ENCODE measurements at regions not wholly inside any gene's neighbourhood (a gene's known extent, or its start where the extent isn't known, plus 50 kb on each side); places are given as distances from the start of the nearest gene placed in this dataset.

GRCh38 chr18:73261243-73261642 lies 393.5 kb upstream of the NETO1 start:
- H3K27ac ChIP-seq (ENCODE audit: low read depth, low read length), result no peak overlapping the region
- H3K9ac ChIP-seq (ENCODE audit: extremely low read depth, low read length, poor library complexity, severe bottlenecking), result no peak overlapping the region
- Mint-ChIP-seq H3K4me1 (no peaks in the 10 kb centered on the region), H3K27me3 (ENCODE audit: insufficient read depth) (no peaks in the 10 kb centered on the region), H3K9me3 (peaks cover 2% of the 10 kb centered on the region), H3K36me3 (ENCODE audit: low read depth) (no peaks in the 10 kb centered on the region), H3K4me3 (no peak overlapping the region), H3K27ac (no peak overlapping the region)
- H3K27me3 ChIP-seq (ENCODE audit: control insufficient read depth, insufficient read depth, low read length, poor library complexity, severe bottlenecking), result no peaks in the 10 kb centered on the region
- no peaks in the 10 kb centered on the region for H3K36me3 ChIP-seq (ENCODE audit: control insufficient read depth, insufficient read depth, low read length)
- no peaks in the 10 kb centered on the region for H3K9me3 ChIP-seq (ENCODE audit: control insufficient read depth, low read length)
- 93 to 95% methylated on average over 3 to 4 of the region's 4 CpGs for WGBS, 2 experiments (ENCODE audit: insufficient coverage in 1 of 2, insufficient read length in 1 of 2)
- no peak for TF ChIP-seq CTCF (conservative IDR thresholded peaks at IDR 0.05)
- DNase-seq, result no peak
- no peak overlapping the region for H3K4me3 ChIP-seq (ENCODE audit: low read length)
- no peaks in the 10 kb centered on the region for H3K4me1 ChIP-seq (ENCODE audit: control insufficient read depth, insufficient read depth, low read length)

DNA sequence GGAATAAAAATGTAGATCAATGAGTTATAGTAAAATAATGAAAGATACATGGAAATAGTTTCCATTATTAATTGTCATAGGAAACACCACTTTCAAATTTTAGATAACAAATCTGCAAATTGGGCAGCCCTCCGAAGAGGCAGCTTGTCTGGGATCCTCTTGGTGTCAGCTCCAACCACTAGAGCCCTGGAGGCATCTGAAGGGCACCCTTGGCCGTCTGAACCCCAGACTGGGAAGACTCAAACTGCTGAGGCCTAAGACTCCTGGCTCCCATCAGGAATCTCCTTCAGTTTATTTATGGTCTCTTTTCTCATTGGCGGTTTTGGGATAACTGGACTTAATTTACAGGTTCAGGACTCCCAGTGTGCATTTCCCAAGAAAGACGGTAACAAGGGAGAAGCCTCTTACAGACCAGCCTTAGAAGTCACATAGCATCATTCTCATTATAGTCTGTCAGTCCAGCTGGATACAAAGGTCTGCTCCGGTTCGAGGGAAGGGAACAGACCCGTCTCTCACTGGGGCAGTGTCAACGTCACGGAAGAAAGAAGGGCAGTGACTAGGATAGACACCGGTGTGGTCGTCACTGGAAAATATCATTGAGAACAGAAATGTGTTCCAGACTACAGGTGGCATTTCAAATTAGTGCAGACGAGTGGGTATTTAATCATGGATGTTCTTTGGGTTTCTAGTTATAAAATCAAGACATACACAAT lies 390.7 kb upstream of the NETO1 start:
- Mint-ChIP-seq H3K27ac (peak overlapping the region; percentile 5), H3K9me3 (peaks cover 2% of the 10 kb centered on the region), H3K27me3 (ENCODE audit: insufficient read depth) (no peaks in the 10 kb centered on the region), H3K4me3 (no peak overlapping the region), H3K4me1 (no peaks in the 10 kb centered on the region), H3K36me3 (ENCODE audit: low read depth) (no peaks in the 10 kb centered on the region)
- Histone ChIP-seq H3K4me1 (ENCODE audit: control insufficient read depth, insufficient read depth, low read length) (no peaks in the 10 kb centered on the region), H3K27ac (ENCODE audit: low read depth, low read length) (no peak overlapping the region), H3K9ac (ENCODE audit: extremely low read depth, low read length, poor library complexity, severe bottlenecking) (no peak overlapping the region), H3K4me3 (ENCODE audit: low read length) (no peak overlapping the region), H3K27me3 (ENCODE audit: control insufficient read depth, insufficient read depth, low read length, poor library complexity, severe bottlenecking) (no peaks in the 10 kb centered on the region), H3K36me3 (ENCODE audit: control insufficient read depth, insufficient read depth, low read length) (no peaks in the 10 kb centered on the region), H3K9me3 (ENCODE audit: control insufficient read depth, low read length) (no peaks in the 10 kb centered on the region)
- DNase-seq, result no peak
- no peak for TF ChIP-seq CTCF (conservative IDR thresholded peaks at IDR 0.05)
- WGBS, 2 experiments (ENCODE audit: insufficient coverage in 1 of 2, insufficient read length in 1 of 2), result 90 to 91% methylated on average over 8 to 11 of the region's 12 CpGs

- Mint-ChIP-seq H3K36me3 (ENCODE audit: low read depth) (no peaks in the 10 kb centered on the region), H3K9me3 (no peaks in the 10 kb centered on the region)
- no peak for TF ChIP-seq CTCF (conservative IDR thresholded peaks at IDR 0.05)
Measured at GRCh38 chr18:73254564-73254963, 386.8 kb upstream of the NETO1 start.

More at GRCh38 chr18:73254564-73254963, 386.8 kb upstream of the NETO1 start:
- Histone ChIP-seq H3K9me3 (ENCODE audit: control insufficient read depth, low read length) (no peaks in the 10 kb centered on the region), H3K36me3 (ENCODE audit: control insufficient read depth, insufficient read depth, low read length) (no peaks in the 10 kb centered on the region), H3K4me3 (ENCODE audit: low read length) (no peak overlapping the region), H3K9ac (ENCODE audit: extremely low read depth, low read length, poor library complexity, severe bottlenecking) (no peak overlapping the region), H3K27ac (ENCODE audit: low read depth, low read length) (no peak overlapping the region), H3K27me3 (ENCODE audit: control insufficient read depth, insufficient read depth, low read length, poor library complexity, severe bottlenecking) (no peaks in the 10 kb centered on the region), H3K4me1 (ENCODE audit: control insufficient read depth, insufficient read depth, low read length) (no peaks in the 10 kb centered on the region)
- 96 to 100% methylated on average over 1 to 4 of the region's 5 CpGs for WGBS, 2 experiments (ENCODE audit: insufficient coverage in 1 of 2, insufficient read length in 1 of 2)
- no peak for DNase-seq
- no peak overlapping the region for H3K4me3 Mint-ChIP-seq
- H3K4me1 Mint-ChIP-seq, result no peaks in the 10 kb centered on the region
- H3K27ac Mint-ChIP-seq, result no peak overlapping the region
- no peaks in the 10 kb centered on the region for H3K27me3 Mint-ChIP-seq (ENCODE audit: insufficient read depth)
